ENCODE measurements at regions not wholly inside any gene's neighbourhood (a gene's known extent, or its start where the extent isn't known, plus 50 kb on each side); places are given as distances from the start of the nearest gene placed in this dataset.
"Not testable (repeated sequence)": the region's sequence is repeated elsewhere in the genome, so short reads cannot be mapped to it uniquely, and the experiment has no call there.

DNA sequence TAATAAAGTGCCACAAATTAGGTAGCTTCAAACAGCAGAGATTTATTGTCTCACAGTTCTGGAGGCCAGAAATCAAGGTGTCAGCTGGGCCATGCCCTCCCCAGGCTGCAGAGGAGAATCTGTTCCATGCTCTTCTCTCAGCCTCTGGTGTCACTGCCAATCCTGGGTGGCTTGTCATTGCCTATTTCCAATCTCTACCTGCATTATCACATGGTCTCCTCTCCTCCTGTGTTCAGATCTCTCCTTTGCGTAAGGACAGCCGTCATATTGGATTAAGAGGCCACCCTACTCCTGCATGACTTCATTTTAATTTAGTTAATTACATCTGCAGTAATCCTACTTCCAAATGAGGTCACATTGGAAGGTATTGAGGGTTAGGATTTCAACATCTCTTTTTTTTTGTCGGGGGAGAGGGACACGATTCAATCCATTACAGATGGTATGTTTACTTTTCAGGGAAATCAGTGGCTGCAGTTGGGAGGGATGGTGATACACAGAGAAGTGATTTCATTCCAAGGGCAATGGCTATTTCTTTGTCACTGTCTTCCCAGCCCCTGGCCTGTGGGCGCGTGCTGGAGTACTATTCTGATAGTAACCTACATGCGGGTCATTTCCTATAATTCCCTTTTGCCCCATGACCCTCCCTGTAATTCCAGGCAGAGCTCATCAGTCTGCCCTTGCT, 169.4 kb downstream of the MINAR1 start:
- DNase-seq (ENCODE audit: extremely low read depth, low read depth), result no peak

DNA sequence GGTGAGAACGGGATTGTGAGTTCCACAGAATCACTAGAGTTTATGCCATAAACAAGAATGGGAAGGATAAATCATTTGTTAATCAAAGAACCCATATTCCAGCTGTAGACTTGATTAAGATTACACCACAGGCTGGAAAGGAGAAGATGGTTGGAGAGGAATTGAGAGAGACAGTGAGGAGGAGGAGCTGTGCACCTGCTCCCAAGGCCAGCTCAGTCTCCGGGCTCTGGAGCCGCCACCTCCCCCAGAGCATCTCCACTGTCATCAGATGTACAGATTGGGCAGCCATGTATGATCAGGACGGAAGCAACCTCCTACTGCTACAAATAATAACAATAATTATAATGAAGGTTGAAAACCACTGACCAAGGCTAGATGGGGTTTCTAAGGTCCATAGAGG, 170.0 kb downstream of the MINAR1 start:
- DNase-seq (ENCODE audit: extremely low read depth, low read depth), result no peak

DNA sequence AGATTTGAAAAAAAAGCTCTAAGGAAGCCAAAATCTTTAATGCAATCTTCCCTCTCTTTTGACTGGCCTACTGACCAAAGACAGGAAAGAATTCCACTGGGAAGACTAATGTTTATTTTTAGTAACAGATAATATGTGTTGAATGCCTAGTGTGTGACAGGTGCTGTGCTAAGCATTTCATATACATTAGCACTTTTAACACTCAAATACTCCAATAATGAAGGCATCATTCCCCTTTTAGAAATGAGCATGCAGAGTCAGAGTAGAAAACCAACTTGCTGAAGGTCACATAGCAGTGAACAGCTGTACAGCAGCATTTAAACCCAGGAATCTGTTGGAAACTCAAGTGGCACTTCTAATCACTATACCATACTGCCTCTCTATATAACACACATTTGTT, 170.6 kb downstream of the MINAR1 start:
- DNase-seq (ENCODE audit: extremely low read depth, low read depth), result no peak

DNA sequence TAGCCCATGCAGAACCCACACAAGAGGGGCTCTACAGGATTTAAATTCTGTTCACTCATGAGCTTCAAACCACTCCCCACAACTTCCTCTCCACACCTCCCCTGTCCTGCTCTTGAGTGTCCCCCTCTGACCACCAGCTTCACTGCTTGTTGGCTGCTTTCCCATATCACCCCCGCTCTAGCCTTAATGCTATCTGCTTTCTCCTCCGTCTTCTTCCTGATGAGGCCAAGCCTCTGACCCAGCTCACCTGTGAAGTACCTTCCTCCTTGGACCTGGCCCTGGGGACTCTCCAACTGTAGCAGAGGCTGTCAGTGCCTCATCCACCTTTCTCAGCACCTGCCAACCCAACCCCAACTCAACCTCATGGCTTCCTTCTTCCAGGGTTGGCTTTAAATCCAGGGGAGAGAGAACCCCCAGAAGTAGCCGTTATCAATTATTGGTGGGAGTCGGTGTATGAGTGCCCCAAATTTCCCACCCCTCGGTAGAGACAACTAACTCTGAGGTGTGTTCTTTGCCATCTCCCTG, 174.8 kb downstream of the MINAR1 start:
- no peak for DNase-seq (ENCODE audit: extremely low read depth, low read depth)

DNA sequence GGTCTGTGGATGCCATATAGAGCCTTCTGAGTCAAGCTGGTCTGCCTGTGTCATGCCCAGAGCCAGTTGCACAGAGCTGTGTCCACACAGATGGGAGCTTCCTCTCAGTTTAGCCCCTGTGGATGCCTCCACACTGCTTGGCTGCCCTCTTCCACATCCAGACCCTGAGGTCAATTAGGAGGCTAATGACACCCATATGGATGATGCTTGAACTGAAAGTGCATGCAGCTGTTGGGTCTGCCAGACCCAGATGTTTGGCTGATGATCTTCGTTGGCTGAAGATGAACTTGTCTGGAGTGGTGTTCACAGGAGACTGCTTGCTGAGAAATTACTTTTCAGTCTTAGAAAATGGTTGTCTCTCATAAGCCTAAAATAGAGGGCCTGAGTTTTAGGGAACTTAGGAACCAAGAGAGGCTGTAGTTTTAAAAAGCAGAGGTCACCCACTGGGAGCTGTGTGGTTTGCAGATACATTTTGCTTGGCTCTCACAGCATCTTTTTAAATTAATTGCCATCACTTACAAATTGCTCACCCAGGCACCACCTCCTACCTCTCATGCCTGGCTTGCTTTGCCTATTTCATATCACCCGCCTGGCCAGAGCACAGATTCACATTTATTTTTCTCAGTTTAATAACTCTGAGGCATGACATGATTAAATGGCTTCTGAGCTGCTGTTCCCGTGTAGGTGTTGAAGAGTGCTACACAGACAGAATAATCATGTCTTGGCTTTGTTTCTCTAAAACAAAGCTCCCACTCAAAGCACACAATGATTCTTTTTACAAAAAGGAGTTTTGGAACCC, 176.1 kb downstream of the MINAR1 start:
- DNase-seq (ENCODE audit: extremely low read depth, low read depth), result no peak

DNA sequence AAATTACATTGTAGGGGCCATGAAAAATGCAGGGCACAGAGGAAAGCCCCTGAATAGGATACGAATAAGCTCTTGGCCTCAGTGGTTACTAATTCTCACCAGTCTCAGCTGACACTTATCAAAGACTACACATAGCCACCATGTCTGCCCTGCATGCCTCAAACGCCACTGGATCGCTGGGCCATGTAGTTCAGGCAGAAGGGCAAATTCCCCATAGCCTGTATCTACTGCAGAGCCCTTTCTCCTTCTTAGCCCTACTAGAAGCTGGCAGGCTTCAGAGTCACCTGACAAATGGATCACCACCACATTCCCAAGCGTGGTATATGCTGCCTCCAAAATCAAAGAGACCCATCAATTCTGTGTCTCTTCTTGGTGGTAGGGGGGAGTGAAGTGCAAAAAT, 177.4 kb downstream of the MINAR1 start:
- DNase-seq (ENCODE audit: extremely low read depth, low read depth), result no peak

DNA sequence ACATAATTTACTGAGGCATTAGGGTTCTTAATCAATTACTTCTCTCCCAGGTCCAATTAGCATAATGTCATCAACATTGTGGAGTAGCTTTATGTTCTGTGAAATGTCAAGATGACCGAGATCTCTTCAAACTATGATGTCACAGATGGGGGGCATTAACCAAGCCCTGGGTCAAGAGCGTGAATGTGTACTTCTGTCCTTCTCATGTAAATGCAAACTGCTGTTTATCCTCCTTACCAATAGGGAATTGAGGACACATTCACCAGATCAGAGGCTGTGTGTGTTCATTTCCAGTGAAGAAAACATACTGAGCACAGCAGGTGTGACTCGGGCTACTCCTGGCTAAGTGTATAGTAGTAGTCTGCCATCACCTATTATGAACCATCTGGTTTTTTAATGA, 177.9 kb downstream of the MINAR1 start:
- no peak for DNase-seq (ENCODE audit: extremely low read depth, low read depth)

DNA sequence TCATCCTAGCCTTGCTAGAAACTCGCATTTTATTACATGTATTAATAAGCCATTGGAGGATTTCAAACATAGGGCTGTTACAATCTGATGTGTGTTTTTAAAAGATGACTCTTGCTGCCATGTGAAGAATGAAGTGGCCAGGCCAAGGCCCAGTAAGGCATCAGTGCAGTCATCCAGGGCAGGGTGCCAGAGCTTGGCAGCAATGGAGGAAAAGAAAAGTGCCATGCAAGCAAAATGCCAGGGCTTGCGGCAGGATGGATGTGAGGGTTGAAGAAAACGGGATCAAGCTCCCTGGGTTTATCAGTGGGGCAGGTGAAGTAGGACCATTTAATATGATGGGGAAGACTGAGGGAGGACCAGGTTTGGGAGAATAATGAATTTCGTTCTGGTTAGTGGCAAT, 183.6 kb downstream of the MINAR1 start:
- no peak for DNase-seq (ENCODE audit: extremely low read depth, low read depth)

DNA sequence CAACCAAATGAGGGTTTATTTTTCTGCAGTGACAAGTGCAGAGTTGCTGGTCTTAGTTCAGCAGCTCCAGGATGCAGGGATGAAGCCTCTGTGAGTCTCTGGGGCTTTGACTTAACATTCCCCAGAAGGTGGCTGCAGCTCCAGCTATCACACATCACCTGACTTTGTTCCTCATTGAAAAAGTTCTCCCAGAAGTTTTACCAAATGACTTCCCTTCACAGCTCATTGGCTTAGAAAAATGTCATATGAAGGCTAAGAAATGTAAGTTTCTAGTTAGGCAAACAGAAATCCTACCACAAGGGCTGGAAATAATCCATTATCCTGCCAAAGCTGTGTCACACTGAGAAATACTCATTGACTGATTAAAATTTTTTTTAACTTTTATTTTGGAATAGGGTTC, 184.9 kb downstream of the MINAR1 start:
- DNase-seq (ENCODE audit: extremely low read depth, low read depth), result no peak

DNA sequence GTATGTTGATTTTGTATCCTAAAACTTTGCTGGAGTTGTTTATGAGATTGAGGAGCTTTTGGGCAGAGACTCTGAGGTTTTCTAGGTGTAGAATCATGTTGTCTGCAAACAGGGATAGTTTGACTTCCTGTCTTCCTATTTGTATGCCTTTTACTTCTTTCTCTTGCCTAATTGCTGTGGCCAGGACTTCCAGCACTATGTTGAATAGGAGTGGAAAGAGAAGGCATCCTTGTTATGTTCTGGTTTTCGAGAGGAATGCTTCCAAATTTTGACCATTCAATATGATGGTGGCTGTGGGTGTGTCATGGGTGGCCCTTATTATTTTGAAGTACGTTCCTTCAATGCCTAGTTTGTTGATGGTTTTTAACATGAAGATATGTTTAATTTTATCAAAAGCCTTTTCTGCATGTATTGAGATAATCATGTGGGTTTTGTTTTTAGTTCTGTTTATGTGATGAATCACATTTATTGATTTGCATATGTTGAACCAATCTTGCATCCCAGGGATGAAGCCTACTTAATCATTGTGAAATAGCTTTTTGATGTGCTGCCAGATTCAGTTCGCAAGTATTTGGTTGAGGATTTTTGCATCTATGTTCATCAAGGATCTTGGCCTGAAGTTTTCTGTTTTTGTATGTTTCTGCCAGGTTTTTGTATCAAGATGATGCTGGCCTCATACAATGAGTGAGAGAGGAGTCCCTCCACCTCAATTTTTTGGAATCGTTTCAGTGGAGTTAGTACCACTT, 188.1 kb downstream of the MINAR1 start:
- no peak for DNase-seq (ENCODE audit: extremely low read depth, low read depth)

DNA sequence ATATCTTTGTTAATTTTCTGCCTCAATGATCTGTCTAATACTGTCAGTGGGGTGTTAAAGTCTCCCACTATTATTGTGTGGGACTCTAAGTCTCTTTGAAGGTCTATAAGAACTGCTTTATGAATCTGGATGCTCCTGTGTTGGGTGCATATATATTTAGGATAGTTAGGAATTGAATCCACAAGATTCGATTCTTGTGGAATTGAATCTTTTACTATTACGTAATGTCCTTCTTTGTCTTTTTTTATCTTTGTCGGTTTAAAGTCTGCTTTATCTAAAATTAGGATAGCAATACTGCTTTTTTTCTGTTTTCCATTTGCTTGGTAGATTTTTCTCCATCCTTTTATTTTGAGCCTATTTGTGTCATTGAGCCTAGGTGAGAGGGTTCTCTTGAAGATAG, 189.7 kb downstream of the MINAR1 start:
- DNase-seq (ENCODE audit: extremely low read depth, low read depth), result not testable (repeated sequence)

DNA sequence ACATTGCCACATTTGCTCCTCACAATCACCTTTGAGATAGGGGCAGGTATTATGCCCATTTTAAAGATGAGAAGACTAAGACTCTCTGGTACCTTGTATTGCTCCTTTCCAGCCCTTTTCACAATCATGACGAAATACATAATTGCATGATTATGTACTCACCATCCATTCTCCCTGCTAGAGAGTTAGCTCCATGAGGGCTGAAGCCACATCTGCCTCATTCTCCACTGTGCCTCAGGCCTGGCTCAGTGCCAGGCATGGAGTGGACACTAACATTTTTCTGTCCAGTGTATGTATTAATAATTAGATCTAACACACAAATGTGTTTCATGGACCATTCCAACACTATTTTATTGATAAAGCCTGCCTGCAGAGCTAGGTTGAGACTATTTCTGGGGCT, 191.4 kb downstream of the MINAR1 start:
- DNase-seq (ENCODE audit: extremely low read depth, low read depth), result no peak

DNA sequence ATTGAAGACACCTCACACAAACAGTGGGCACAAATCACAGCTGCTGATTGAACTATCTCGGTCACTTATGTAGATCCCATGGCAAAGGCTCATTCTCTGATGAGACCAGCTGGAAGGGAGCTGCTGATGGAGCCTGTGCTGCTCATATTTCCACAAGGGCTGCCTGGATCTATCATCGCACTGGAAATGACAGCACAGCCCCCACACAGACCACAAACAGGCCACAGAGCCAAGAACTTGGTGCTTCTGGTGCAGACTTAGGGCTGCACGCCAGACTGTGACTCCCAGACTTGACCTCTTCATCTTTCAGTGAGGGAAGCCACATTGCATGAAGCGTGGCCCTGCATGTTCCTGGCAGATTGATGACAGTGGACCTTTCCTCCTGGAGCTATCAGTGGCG, 197.6 kb downstream of the MINAR1 start:
- DNase-seq (ENCODE audit: extremely low read depth, low read depth), result no peak

DNA sequence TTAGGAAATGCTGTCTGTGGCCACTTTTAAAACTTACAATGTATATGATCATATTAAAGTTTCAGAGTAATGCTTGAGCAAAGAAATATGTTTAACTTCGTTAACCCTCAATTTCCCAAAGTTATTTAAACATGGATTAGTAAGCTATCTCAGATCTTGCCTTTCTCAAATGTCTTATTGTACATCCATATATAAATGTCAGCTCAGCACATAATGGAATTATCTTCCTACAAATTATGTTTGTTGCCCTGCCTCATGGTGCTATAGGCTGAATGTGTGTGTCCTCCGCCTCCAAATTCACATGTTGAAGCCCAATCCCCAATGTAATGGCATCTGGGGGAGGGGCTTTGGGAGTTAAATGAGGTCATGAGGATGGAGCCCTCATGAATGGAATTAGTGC, 200.3 kb downstream of the MINAR1 start:
- DNase-seq (ENCODE audit: extremely low read depth, low read depth), result no peak

DNA sequence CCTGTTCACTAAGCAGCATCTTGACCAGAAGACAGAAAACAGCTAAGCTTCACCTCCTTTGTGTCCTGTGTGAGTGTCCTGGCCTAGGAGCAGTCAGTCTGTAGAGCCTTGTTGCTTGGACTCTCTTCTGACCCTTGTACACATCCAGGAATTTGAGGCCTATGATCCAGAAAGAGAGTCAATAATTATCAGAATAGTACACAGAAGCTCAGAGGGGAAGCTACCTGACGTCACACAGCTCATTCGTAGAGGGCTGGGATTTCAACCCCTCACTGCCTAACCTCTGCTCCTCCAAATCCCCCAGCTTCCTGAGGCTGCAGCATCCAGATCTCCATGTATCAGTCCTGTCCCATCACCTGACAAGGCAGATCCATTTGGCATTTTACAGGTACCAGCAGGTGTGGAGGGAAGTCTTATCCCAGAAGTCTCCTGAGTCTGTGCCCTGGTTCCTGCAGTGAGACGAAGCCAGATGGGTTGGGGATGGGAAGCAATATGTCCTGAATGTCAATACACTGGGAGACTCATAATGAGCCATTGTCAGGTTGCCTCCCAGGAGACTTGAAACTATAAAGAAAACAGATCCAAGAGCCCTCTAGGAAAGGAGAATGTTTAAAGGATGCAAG, 203.1 kb downstream of the MINAR1 start:
- DNase-seq (ENCODE audit: extremely low read depth, low read depth), result no peak

DNA sequence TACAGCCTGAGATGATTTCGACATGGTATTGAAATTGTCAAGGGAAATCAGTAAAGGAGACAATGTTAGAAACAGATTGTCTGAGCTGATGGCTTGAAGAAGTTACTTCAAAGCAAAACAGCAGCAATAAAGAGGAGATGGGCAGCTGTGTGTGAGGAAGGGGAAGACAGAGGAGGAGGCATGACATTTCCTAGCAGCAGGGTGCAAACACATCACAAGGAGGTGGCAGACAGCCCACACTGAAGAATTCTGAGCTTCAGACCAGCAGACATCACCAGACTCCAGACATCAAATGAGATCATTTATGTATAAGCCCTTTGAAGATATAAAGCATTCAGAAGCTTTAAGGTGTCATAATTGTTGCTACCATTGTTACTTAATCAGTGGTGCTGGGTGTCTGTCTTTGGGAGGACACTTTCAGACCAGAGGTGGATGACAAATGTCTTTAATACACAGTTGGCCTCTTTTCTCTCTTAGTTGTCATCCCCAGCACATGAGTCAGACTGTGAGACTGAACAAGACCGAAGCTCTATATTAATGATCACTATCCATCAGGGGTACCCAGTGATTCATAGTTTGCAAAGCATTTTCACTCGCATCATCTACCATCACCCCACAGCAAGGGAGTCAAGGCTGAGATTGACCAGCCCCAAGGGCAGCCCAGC, 203.9 kb downstream of the MINAR1 start:
- no peak for DNase-seq (ENCODE audit: extremely low read depth, low read depth)

DNA sequence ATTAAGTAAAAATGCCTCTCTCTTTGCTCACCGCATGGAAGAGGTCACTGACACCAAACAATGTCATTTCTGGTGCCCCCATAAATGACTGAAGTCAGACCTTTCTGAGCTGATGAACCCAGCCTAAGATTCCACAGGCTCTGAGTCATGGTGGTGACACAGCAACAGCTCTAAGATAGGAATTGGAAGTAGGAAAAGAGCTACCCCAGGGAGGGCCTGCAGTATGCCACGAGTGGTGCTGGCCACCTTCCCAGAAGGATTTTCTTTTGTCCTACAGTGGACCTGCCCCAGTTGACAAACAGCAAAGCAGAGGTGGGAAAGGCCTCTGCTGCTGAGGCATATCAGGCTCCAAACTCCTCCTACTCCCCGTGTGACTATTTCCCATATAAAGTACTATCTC, 208.1 kb downstream of the MINAR1 start:
- DNase-seq (ENCODE audit: extremely low read depth, low read depth), result no peak

DNA sequence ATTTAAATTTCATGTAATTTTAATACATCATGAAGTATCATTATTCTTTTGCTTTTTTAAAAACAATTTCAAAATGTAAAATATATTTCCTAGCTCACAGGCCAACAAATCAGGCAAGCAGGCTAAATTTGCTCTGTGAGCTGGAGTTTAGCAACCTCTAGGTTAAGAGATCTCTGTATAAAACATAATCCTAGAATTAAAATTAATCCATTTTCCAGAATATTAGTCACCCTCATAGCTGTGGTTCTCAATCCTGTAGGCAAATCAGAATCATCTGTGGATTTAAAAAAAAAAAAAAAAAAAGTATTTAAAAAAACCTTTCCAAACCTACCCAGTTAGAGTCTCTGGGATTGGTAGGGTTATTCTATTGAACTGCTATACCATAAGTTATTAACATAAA, 209.7 kb downstream of the MINAR1 start:
- no peak for DNase-seq (ENCODE audit: extremely low read depth, low read depth)

DNA sequence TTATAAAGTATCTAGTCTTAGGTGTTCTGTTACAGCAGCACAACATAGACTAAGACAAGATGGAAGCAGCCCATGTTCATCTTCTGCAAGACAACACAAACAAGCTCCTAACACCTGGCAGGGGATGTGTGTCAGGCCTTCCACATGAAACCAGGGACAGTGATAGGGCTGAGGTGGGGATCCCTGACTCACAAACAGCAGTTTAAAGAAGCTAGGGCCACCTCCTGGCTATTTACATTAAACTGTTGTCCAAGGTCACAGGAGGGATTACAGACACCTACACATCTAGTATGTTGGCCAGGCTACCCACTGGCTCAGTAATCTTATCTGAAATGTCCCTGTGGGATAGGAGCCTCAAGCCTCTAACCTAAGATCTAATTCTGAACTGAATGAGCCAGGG, 211.3 kb downstream of the MINAR1 start:
- no peak for DNase-seq (ENCODE audit: extremely low read depth, low read depth)

DNA sequence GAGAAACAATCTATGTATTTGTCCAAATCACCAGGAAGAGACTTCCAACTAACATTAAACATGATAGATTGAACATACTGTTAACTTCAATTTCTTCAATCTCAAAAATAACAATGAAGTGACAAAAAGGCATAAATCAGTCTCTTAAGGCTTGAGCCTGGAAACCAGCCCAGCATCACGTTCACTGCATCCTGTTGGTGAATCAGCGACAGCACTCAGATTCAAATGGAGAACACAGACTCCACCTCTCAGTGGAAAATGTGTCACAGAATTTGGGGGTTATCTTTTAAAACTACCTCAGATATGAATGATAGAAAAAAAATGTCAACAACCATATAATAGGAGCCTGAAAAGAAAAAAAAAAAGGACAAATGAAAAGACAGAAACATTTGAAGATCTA, 212.0 kb downstream of the MINAR1 start:
- no peak for DNase-seq (ENCODE audit: extremely low read depth, low read depth)

DNA sequence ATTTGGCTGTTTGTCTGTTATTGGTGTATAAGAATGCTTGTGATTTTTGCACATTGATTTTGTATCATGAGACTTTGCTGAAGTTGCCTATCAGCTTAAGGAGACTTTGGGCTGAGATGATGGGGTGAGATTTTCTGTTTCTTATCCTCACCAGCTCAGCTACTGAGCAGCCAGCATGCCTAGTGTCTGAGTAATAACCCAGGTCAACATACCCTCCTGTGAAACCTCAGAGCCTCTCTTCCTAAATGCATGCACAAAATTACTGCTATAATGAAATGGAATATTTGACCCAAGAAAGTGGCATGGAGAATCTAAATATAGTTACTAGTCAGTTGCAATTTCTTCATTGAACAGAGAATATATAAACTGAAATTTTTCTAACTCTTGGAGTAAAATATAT, 220.8 kb downstream of the MINAR1 start:
- DNase-seq (ENCODE audit: extremely low read depth, low read depth), result not testable (repeated sequence)

Measured in NCI-H460 (cell line).